ENCODE measurements at regions not wholly inside any gene's neighbourhood (a gene's known extent, or its start where the extent isn't known, plus 50 kb on each side); places are given as distances from the start of the nearest gene placed in this dataset.

GRCh38 chr2:15765686-15766302 is 174.1 kb downstream of the DDX1 start:
- WGBS, 5 donors, result 74 to 92% (median 87%) methylated on average over 10 to 13 of the region's 13 CpGs
- intact Hi-C loops (cut with DNase I; ENCODE audit: low total_unique reads), result no loop called here
- Histone ChIP-seq H3K27ac (no peak overlapping the region), H3K36me3 (no peaks in the 10 kb centered on the region), H3K4me1 (peaks cover 0 to 2% (median 0%) of the 10 kb centered on the region in 6 donors), H3K9me3 (no peaks in the 10 kb centered on the region), H3K4me3 (no peak overlapping the region), H3K27me3 (replicated peaks in 1 of 7) (no peaks in the 10 kb centered on the region)
- TF ChIP-seq POLR2AphosphoS5 (IDR thresholded peaks at IDR 0.05) (no peak), POLR2A (IDR thresholded peaks at IDR 0.05) (no peak)
- DNase-seq, result no peak

DNA sequence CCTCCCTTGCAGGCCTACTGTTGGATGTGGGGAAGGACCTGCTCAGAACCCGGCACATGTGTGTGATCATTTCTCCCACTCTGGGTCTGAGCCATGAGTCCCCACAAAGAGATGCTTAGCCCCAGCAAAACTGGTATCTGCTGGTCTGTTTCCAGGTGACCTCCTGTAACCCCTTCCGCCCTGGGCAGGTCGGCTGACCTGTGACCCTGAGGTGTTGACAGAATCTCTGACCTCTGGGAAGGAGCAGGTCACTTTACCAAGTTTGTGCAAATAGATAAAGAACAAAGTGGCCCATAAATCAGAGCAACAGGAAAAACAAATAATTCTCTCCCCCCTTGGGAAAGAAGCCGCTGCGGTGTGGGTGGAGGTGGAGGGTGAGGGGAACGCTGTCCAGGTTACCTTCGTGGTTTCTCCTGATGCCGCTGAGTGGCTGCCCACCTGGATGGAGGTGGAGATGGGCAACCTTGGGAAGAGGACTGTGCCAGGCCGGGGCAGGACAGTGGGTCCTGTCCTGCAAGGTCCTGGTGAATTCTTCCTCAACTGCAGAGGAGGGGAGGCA is 174.0 kb upstream of the MYCN start:
- Histone ChIP-seq H3K27me3 (replicated peaks in 1 of 7) (no peaks in the 10 kb centered on the region), H3K36me3 (no peaks in the 10 kb centered on the region), H3K4me1 (no peaks in the 10 kb centered on the region), H3K27ac (no peak overlapping the region), H3K4me3 (no peak overlapping the region), H3K9me3 (no peaks in the 10 kb centered on the region)
- intact Hi-C loops (cut with DNase I; ENCODE audit: low total_unique reads), result no loop called here
- 63 to 89% (median 82%) methylated on average over 9 of the region's 9 CpGs for WGBS, 5 donors
- TF ChIP-seq POLR2AphosphoS5 (IDR thresholded peaks at IDR 0.05) (no peak), POLR2A (IDR thresholded peaks at IDR 0.05) (no peak)
- TF ChIP-seq, protein P1, sequence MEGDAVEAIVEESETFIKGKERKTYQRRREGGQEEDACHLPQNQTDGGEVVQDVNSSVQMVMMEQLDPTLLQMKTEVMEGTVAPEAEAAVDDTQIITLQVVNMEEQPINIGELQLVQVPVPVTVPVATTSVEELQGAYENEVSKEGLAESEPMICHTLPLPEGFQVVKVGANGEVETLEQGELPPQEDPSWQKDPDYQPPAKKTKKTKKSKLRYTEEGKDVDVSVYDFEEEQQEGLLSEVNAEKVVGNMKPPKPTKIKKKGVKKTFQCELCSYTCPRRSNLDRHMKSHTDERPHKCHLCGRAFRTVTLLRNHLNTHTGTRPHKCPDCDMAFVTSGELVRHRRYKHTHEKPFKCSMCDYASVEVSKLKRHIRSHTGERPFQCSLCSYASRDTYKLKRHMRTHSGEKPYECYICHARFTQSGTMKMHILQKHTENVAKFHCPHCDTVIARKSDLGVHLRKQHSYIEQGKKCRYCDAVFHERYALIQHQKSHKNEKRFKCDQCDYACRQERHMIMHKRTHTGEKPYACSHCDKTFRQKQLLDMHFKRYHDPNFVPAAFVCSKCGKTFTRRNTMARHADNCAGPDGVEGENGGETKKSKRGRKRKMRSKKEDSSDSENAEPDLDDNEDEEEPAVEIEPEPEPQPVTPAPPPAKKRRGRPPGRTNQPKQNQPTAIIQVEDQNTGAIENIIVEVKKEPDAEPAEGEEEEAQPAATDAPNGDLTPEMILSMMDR (IDR thresholded peaks at IDR 0.05 in 8 of 11, conservative IDR thresholded peaks at IDR 0.05 in 3 of 11), result no peak
- DNase-seq, result no peak

GRCh38 chr2:15766911-15767597 is 173.3 kb upstream of the MYCN start:
- Histone ChIP-seq H3K27me3 (replicated peaks in 1 of 7) (no peaks in the 10 kb centered on the region), H3K9me3 (no peaks in the 10 kb centered on the region), H3K4me3 (no peak overlapping the region), H3K36me3 (no peaks in the 10 kb centered on the region), H3K27ac (no peak overlapping the region), H3K4me1 (no peaks in the 10 kb centered on the region)
- intact Hi-C loops (cut with DNase I; ENCODE audit: low total_unique reads), result no loop called here
- TF ChIP-seq POLR2A (IDR thresholded peaks at IDR 0.05) (no peak), POLR2AphosphoS5 (IDR thresholded peaks at IDR 0.05) (no peak)
- TF ChIP-seq, protein P1 (IDR thresholded peaks at IDR 0.05 in 8 of 11, conservative IDR thresholded peaks at IDR 0.05 in 3 of 11), result no peak
- 88 to 95% (median 92%) methylated on average over 15 to 17 of the region's 17 CpGs for WGBS, 5 donors
- no peak for DNase-seq

DNA sequence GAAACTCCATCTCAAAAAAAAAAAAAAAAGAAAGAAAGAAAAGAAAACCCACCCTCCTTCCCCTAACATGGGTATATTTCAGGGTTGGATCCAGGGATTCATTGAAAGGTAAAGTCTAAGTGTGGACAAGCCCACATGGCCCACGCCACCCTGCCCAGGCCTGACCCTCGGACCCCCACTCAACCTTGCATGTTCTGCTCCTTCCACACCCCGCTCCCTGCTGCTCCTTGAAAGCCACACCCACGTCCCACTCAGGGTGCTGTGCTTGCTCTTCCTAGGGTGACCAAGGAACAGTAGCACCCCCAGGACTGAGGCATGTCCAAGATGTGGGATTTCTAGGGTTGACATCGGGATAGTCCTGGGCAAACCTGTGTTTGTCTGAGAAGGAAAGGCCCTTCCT is 172.7 kb upstream of the MYCN start:
- 57 to 72% (median 66%) methylated on average over 4 to 5 of the region's 5 CpGs for WGBS, 5 donors
- H3K4me1 ChIP-seq, result no peaks in the 10 kb centered on the region
- no peak overlapping the region for H3K4me3 ChIP-seq
- no peak overlapping the region for H3K27ac ChIP-seq
- no peaks in the 10 kb centered on the region for H3K27me3 ChIP-seq (replicated peaks in 1 of 7)
- no peaks in the 10 kb centered on the region for H3K36me3 ChIP-seq
- intact Hi-C loops (cut with DNase I; ENCODE audit: low total_unique reads), result no loop called here
- no peaks in the 10 kb centered on the region for H3K9me3 ChIP-seq
- TF ChIP-seq POLR2AphosphoS5 (IDR thresholded peaks at IDR 0.05), result no peak
- no peak for TF ChIP-seq POLR2A (IDR thresholded peaks at IDR 0.05)
- TF ChIP-seq, protein P1 (IDR thresholded peaks at IDR 0.05 in 8 of 11, conservative IDR thresholded peaks at IDR 0.05 in 3 of 11), result no peak
- DNase-seq, result no peak

Data from spleen (tissue), 11 donors.